ENCODE measurements at regions not wholly inside any gene's neighbourhood (a gene's known extent, or its start where the extent isn't known, plus 50 kb on each side); places are given as distances from the start of the nearest gene placed in this dataset.
"Not testable (repeated sequence)": the region's sequence is repeated elsewhere in the genome, so short reads cannot be mapped to it uniquely, and the experiment has no call there.

- not testable (repeated sequence) for TF ChIP-seq ZNF7 (CRISPR knock-in tag; IDR thresholded peaks at IDR 0.05); POLR2AphosphoS5 (IDR thresholded peaks at IDR 0.05; ENCODE audit: low read depth, low read length); HNRNPLL (IDR thresholded peaks at IDR 0.05; ENCODE audit: low read depth, low read length, poor library complexity, severe bottlenecking); ZNF598 (CRISPR knock-in tag; IDR thresholded peaks at IDR 0.05; ENCODE audit: borderline replicate concordance); JUN (CRISPR knock-in tag; IDR thresholded peaks at IDR 0.05)
- TF ChIP-seq, protein P1, sequence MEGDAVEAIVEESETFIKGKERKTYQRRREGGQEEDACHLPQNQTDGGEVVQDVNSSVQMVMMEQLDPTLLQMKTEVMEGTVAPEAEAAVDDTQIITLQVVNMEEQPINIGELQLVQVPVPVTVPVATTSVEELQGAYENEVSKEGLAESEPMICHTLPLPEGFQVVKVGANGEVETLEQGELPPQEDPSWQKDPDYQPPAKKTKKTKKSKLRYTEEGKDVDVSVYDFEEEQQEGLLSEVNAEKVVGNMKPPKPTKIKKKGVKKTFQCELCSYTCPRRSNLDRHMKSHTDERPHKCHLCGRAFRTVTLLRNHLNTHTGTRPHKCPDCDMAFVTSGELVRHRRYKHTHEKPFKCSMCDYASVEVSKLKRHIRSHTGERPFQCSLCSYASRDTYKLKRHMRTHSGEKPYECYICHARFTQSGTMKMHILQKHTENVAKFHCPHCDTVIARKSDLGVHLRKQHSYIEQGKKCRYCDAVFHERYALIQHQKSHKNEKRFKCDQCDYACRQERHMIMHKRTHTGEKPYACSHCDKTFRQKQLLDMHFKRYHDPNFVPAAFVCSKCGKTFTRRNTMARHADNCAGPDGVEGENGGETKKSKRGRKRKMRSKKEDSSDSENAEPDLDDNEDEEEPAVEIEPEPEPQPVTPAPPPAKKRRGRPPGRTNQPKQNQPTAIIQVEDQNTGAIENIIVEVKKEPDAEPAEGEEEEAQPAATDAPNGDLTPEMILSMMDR (CRISPR knock-in tag; IDR thresholded peaks at IDR 0.05), result not testable (repeated sequence)
- TF ChIP-seq, protein P2, sequence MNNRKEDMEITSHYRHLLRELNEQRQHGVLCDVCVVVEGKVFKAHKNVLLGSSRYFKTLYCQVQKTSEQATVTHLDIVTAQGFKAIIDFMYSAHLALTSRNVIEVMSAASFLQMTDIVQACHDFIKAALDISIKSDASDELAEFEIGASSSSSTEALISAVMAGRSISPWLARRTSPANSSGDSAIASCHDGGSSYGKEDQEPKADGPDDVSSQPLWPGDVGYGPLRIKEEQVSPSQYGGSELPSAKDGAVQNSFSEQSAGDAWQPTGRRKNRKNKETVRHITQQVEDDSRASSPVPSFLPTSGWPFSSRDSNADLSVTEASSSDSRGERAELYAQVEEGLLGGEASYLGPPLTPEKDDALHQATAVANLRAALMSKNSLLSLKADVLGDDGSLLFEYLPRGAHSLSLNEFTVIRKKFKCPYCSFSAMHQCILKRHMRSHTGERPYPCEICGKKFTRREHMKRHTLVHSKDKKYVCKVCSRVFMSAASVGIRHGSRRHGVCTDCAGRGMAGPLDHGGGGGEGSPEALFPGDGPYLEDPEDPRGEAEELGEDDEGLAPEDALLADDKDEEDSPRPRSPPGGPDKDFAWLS (CRISPR knock-in tag; IDR thresholded peaks at IDR 0.05; ENCODE audit: borderline replicate concordance), result not testable (repeated sequence)
- TF ChIP-seq, protein P3, sequence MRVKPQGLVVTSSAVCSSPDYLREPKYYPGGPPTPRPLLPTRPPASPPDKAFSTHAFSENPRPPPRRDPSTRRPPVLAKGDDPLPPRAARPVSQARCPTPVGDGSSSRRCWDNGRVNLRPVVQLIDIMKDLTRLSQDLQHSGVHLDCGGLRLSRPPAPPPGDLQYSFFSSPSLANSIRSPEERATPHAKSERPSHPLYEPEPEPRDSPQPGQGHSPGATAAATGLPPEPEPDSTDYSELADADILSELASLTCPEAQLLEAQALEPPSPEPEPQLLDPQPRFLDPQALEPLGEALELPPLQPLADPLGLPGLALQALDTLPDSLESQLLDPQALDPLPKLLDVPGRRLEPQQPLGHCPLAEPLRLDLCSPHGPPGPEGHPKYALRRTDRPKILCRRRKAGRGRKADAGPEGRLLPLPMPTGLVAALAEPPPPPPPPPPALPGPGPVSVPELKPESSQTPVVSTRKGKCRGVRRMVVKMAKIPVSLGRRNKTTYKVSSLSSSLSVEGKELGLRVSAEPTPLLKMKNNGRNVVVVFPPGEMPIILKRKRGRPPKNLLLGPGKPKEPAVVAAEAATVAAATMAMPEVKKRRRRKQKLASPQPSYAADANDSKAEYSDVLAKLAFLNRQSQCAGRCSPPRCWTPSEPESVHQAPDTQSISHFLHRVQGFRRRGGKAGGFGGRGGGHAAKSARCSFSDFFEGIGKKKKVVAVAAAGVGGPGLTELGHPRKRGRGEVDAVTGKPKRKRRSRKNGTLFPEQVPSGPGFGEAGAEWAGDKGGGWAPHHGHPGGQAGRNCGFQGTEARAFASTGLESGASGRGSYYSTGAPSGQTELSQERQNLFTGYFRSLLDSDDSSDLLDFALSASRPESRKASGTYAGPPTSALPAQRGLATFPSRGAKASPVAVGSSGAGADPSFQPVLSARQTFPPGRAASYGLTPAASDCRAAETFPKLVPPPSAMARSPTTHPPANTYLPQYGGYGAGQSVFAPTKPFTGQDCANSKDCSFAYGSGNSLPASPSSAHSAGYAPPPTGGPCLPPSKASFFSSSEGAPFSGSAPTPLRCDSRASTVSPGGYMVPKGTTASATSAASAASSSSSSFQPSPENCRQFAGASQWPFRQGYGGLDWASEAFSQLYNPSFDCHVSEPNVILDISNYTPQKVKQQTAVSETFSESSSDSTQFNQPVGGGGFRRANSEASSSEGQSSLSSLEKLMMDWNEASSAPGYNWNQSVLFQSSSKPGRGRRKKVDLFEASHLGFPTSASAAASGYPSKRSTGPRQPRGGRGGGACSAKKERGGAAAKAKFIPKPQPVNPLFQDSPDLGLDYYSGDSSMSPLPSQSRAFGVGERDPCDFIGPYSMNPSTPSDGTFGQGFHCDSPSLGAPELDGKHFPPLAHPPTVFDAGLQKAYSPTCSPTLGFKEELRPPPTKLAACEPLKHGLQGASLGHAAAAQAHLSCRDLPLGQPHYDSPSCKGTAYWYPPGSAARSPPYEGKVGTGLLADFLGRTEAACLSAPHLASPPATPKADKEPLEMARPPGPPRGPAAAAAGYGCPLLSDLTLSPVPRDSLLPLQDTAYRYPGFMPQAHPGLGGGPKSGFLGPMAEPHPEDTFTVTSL (CRISPR knock-in tag; IDR thresholded peaks at IDR 0.05; ENCODE audit: borderline replicate concordance), result not testable (repeated sequence)
These were observed 465.1 kb downstream of the ZNF674 start for GRCh38 chrX:46080121-46080520.
